GM13977 (cell line): ENCODE measurements at regions not wholly inside any gene's neighbourhood (a gene's known extent, or its start where the extent isn't known, plus 50 kb on each side); places are given as distances from the start of the nearest gene placed in this dataset.

Experiments used
- DNase-seq: peaks from one replicate; pipeline ENCODE4 v3.0.0; 2012; ENCODE audit warnings: low spot score
- CTCF ChIP-seq: IDR thresholded peaks from 2 replicates; pipeline ENCODE4 v1.5.1; 2012; ENCODE audit warnings: mild to moderate bottlenecking, control low read depth; ENCODE audit not compliant: insufficient read depth; ENCODE audit errors: extremely low read depth, missing control alignments
- in situ Hi-C: fragments of 300-500 bp; cut with MboI; formaldehyde crosslinking; loops from one replicate; pipeline ENCODE4 v1.12.0; 2022; ENCODE audit warnings: low sequenced_read_pairs, low pct_unique_long_range_greater_than_20kb, mixed read lengths, inconsistent platforms; ENCODE audit not compliant: unreplicated experiment

- in situ Hi-C loops, result no loop called here
- TF ChIP-seq CTCF, result no peak
- no peak for DNase-seq
Measured at GRCh38 chr16:9351440-9351839, 260.0 kb downstream of the HAPSTR1 start.

- in situ Hi-C loops, result no loop called here
- DNase-seq, result no peak
- TF ChIP-seq CTCF, result no peak
Measured at GRCh38 chr16:9351841-9352434, 260.5 kb downstream of the HAPSTR1 start.

- in situ Hi-C loops, result no loop called here
- TF ChIP-seq CTCF, result no peak
- no peak for DNase-seq
Measured at GRCh38 chr16:9357829-9358228, 266.4 kb downstream of the HAPSTR1 start.

GRCh38 chr16:9360075-9360474, 268.6 kb downstream of the HAPSTR1 start:
- TF ChIP-seq CTCF, result no peak
- in situ Hi-C loops, result no loop called here
- no peak for DNase-seq

GRCh38 chr16:9362050-9362449, 270.6 kb downstream of the HAPSTR1 start:
- in situ Hi-C loops, result no loop called here

GRCh38 chr16:9362604-9363003, 271.2 kb downstream of the HAPSTR1 start:
- in situ Hi-C loops, result no loop called here
- DNase-seq, result no peak
- TF ChIP-seq CTCF, result no peak

More at GRCh38 chr16:9362050-9362449, 270.6 kb downstream of the HAPSTR1 start:
- no peak for TF ChIP-seq CTCF
- no peak for DNase-seq
